ENCODE measurements at regions not wholly inside any gene's neighbourhood (a gene's known extent, or its start where the extent isn't known, plus 50 kb on each side); places are given as distances from the start of the nearest gene placed in this dataset.

- TF ChIP-seq POLR2AphosphoS5 (IDR thresholded peaks at IDR 0.05; ENCODE audit: low read depth, low read length) (no peak), TAF1 (IDR thresholded peaks at IDR 0.05; ENCODE audit: borderline replicate concordance, insufficient read depth, low read length) (no peak), REST (IDR thresholded peaks at IDR 0.05; ENCODE audit: insufficient read depth in 1 of 2, low read depth in 2 of 2, low read length in 2 of 2) (no peak), SIN3A (IDR thresholded peaks at IDR 0.05; ENCODE audit: borderline replicate concordance, insufficient read depth, low read length) (no peak)
These were observed 622.5 kb upstream of the NR5A2 start for GRCh38 chr1:199404976-199405375.

Measured in PFSK-1 (cell line).